DND-41 (cell line): ENCODE measurements at regions not wholly inside any gene's neighbourhood (a gene's known extent, or its start where the extent isn't known, plus 50 kb on each side); places are given as distances from the start of the nearest gene placed in this dataset.

Experiments
- CTCF ChIP-seq: IDR thresholded peaks from 2 replicates; pipeline ENCODE4 v1.5.1; 2012; ENCODE audit warnings: borderline replicate concordance, low read length, moderate library complexity, mild to moderate bottlenecking; ENCODE audit not compliant: poor library complexity, severe bottlenecking; ENCODE audit errors: extremely low read depth
- EZH2 ChIP-seq: IDR thresholded peaks from 3 replicates; pipeline ENCODE4 v1.6.1; 2012; ENCODE audit warnings: borderline replicate concordance, low read depth, mild to moderate bottlenecking, moderate library complexity, low read length, inconsistent platforms; ENCODE audit not compliant: severe bottlenecking

DNA sequence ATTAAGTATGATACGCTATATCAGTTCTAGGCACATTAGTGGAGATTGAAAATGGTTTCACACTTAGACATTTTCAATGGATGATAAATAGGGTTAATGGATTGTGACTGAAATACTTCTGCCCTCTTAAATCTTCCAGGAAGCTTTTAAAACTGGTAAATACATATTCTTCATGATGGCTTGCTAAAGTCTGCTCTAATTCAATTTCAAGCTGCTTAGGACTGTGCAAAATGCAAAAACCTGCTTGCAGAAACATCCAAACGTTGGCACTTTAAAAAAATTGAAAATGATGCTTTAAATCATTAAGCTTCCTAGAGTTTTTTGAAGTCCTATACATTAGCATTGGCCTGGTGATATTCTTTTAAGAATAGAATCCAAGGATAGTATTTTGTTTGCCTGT, 214.8 kb upstream of the FSHR start:
- TF ChIP-seq CTCF (no peak), EZH2 (no peak)
